ENCODE measurements at regions not wholly inside any gene's neighbourhood (a gene's known extent, or its start where the extent isn't known, plus 50 kb on each side); places are given as distances from the start of the nearest gene placed in this dataset.

DNA sequence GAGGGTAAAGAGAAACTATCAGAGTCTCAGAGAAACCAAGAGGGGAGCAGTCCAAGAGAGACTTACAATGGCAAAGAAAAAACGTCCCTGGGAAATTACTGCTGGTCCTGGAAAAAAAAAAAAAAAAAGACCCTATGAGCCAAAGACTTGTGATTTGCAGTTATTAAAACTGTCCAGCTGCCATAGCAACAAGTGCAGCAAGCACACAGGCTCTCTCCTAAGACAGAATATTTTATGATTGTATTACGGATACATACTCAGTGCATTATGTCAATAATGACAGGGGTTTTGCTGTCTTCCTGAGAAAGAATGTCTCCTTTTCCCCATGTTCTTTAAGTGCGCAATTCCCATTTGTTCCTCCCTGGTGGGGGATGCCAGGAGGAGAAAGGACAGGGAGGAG is 178.5 kb downstream of the GPAM start:
- H3K36me3 Mint-ChIP-seq (ENCODE audit: low read depth) = no peaks in the 10 kb centered on the region
- DNase-seq = no peak
- TF ChIP-seq, protein P1, sequence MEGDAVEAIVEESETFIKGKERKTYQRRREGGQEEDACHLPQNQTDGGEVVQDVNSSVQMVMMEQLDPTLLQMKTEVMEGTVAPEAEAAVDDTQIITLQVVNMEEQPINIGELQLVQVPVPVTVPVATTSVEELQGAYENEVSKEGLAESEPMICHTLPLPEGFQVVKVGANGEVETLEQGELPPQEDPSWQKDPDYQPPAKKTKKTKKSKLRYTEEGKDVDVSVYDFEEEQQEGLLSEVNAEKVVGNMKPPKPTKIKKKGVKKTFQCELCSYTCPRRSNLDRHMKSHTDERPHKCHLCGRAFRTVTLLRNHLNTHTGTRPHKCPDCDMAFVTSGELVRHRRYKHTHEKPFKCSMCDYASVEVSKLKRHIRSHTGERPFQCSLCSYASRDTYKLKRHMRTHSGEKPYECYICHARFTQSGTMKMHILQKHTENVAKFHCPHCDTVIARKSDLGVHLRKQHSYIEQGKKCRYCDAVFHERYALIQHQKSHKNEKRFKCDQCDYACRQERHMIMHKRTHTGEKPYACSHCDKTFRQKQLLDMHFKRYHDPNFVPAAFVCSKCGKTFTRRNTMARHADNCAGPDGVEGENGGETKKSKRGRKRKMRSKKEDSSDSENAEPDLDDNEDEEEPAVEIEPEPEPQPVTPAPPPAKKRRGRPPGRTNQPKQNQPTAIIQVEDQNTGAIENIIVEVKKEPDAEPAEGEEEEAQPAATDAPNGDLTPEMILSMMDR (IDR thresholded peaks at IDR 0.05) = no peak
- no peaks in the 10 kb centered on the region for H3K27me3 Mint-ChIP-seq (ENCODE audit: low read depth, poor library complexity)
- peaks cover 10% of the 10 kb centered on the region for H3K4me1 Mint-ChIP-seq
- H3K4me3 Mint-ChIP-seq = no peak overlapping the region
- H3K27ac Mint-ChIP-seq = no peak overlapping the region
- H3K9me3 Mint-ChIP-seq = no peaks in the 10 kb centered on the region

DNA sequence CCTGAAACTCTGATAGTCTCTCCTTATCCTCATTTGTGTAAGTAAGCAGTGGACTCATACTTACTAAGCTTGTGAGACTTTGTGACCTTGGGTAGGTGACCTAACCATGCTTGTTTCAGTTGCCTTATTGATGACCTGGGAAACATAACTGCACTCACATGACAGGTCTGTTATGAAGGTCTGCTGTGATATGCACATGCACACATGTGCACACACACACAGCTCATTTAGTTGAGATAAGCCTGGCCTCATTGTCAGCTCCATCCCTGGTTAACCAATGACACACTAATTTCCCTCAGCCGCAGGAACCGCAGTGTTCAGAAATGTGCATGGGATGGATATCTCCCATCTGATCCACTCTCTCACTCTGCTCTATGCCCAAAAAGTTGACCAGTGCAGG is 177.2 kb downstream of the GPAM start:
- TF ChIP-seq, protein P1 (IDR thresholded peaks at IDR 0.05) = no peak
- no peak for DNase-seq
- no peak overlapping the region for H3K27ac Mint-ChIP-seq
- no peaks in the 10 kb centered on the region for H3K36me3 Mint-ChIP-seq (ENCODE audit: low read depth)
- H3K4me1 Mint-ChIP-seq = peaks cover 10% of the 10 kb centered on the region
- H3K27me3 Mint-ChIP-seq (ENCODE audit: low read depth, poor library complexity) = no peaks in the 10 kb centered on the region
- H3K4me3 Mint-ChIP-seq = no peak overlapping the region
- no peaks in the 10 kb centered on the region for H3K9me3 Mint-ChIP-seq

DNA sequence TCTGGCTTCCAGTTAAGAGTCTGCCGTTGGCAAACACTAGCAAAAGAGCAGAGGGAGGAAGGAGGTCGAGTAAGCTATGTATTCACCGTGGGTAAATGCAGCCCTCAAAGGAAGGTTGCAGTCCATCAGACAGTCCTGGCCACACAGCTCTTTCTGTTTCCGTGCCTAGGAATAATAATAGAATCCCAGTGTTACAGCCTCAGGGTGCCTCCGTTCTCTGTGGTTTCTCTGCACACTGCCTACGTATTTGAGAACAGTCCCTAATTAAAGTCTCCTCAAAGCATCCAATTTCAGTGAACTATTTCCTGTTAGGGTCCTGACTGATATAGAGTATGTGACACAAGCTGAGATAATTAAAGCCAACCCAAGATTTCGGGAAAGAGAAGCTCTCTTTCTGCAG is 176.7 kb downstream of the GPAM start:
- Mint-ChIP-seq H3K4me1 (peaks cover 10% of the 10 kb centered on the region), H3K36me3 (ENCODE audit: low read depth) (no peaks in the 10 kb centered on the region), H3K27ac (no peak overlapping the region), H3K4me3 (no peak overlapping the region), H3K9me3 (no peaks in the 10 kb centered on the region), H3K27me3 (ENCODE audit: low read depth, poor library complexity) (no peaks in the 10 kb centered on the region)
- TF ChIP-seq, protein P1 (IDR thresholded peaks at IDR 0.05) = no peak
- DNase-seq = no peak

DNA sequence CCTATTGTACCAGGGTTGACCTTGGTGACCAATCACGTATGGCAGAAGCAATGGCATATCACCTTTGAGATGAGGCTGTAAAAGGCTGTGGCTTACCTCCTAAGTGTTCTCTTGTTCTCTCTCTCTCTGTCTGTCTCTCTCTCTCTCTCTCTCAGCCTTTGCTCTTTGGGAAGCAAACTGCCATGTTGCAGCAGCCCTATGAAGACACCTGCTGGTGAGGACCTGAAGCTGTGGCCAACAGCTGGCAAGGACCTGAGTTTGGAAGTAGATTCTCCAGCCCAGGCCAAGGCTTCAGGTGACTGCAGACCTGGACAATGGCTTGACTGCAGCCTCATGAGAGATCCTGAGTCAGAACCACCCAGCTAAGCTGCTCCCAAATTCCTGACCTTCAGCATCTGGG is 161.4 kb downstream of the GPAM start:
- TF ChIP-seq, protein P1 (IDR thresholded peaks at IDR 0.05) = no peak
- Mint-ChIP-seq H3K36me3 (ENCODE audit: low read depth) (no peaks in the 10 kb centered on the region), H3K27me3 (ENCODE audit: low read depth, poor library complexity) (peaks cover 6% of the 10 kb centered on the region), H3K4me1 (no peaks in the 10 kb centered on the region), H3K27ac (no peak overlapping the region), H3K9me3 (peaks cover 3% of the 10 kb centered on the region), H3K4me3 (no peak overlapping the region)
- no peak for DNase-seq

DNA sequence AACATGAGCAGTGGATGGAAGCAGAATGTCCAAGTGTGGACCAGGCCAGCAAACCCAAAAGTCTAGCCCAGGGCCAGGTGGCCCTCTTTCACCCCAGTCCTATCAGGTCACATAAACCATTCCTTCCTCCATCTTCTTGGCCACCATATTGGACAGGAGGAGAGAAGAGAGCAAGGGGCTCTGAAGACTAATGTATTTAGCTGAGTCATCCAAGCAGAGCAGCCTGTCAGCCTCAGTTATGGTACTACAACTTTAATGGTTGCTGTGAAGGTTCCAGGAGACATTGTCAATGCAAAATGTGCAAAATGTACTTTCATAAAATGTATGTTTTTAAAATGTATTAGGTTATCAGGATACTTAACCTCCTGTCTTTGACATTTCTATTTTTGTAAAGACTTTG is 159.5 kb downstream of the GPAM start:
- Mint-ChIP-seq H3K4me1 (no peaks in the 10 kb centered on the region), H3K27me3 (ENCODE audit: low read depth, poor library complexity) (peaks cover 6% of the 10 kb centered on the region), H3K36me3 (ENCODE audit: low read depth) (peaks cover 2% of the 10 kb centered on the region), H3K4me3 (no peak overlapping the region), H3K27ac (peak overlapping the region; percentile 62), H3K9me3 (peaks cover 2% of the 10 kb centered on the region)
- TF ChIP-seq, protein P1 (IDR thresholded peaks at IDR 0.05) = no peak
- DNase-seq = no peak

DNA sequence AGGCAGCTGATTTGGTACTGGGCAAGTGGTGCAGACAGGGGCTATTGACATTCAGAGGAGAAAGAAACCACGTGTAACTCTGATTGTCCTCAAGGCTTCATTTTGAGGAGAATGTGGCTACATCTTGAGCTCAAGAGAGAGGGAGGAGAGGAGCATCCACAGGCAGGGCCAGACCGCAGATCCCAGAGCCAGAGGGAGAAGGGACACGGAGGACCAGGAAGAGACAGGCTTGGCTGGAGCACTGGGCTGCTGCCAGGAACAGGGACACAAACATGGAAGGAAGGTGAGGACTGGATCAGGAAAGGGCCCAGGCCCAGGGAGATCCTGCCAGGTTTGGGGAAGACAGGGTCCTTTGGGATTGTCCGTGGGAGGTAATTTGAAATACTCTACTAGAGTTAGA is 158.3 kb downstream of the GPAM start:
- no peak overlapping the region for H3K27ac Mint-ChIP-seq
- TF ChIP-seq, protein P1 (IDR thresholded peaks at IDR 0.05) = no peak
- H3K27me3 Mint-ChIP-seq (ENCODE audit: low read depth, poor library complexity) = peaks cover 6% of the 10 kb centered on the region
- no peak overlapping the region for H3K4me3 Mint-ChIP-seq
- peaks cover 13% of the 10 kb centered on the region for H3K9me3 Mint-ChIP-seq
- H3K4me1 Mint-ChIP-seq = no peaks in the 10 kb centered on the region
- peaks cover 5% of the 10 kb centered on the region for H3K36me3 Mint-ChIP-seq (ENCODE audit: low read depth)
- no peak for DNase-seq
